Uterus (tissue), 3 donors: ENCODE measurements at regions not wholly inside any gene's neighbourhood (a gene's known extent, or its start where the extent isn't known, plus 50 kb on each side); places are given as distances from the start of the nearest gene placed in this dataset.
"Not testable (repeated sequence)": the region's sequence is repeated elsewhere in the genome, so short reads cannot be mapped to it uniquely, and the experiment has no call there.

Experiments
- DNase-seq, 2 donors: peaks; one replicate each; pipeline ENCODE4 v3.0.0-alpha.2; 2019 to 2020
- H3K27ac ChIP-seq, 2 donors: fragments of 200-600 bp; sonication (generic); 1 replicate in 1 of 2; 2 replicates in 1 of 2; pipeline ENCODE4 v1.5.1; 2016 to 2018
- H3K27me3 ChIP-seq, 2 donors: fragments of 200-600 bp; sonication (generic); one replicate each; pipeline ENCODE4 v1.5.1; 2018 to 2019; ENCODE audit warnings: control low read depth in 1 of 2
- H3K36me3 ChIP-seq, 2 donors: fragments of 200-600 bp; sonication (generic); one replicate each; pipeline ENCODE4 v1.5.1; 2019; ENCODE audit warnings: control low read depth in 1 of 2
- H3K4me1 ChIP-seq, 2 donors: fragments of 200-600 bp; sonication (generic); one replicate each; pipeline ENCODE4 v1.5.1; 2018 to 2019; ENCODE audit warnings: control low read depth in 1 of 2
- H3K4me3 ChIP-seq, 2 donors: fragments of 200-600 bp; sonication (generic); 1 replicate in 1 of 2; 2 replicates in 1 of 2; pipeline ENCODE4 v1.5.1; 2018 to 2019; ENCODE audit warnings: mild to moderate bottlenecking in 1 of 2
- H3K9me3 ChIP-seq, 2 donors: fragments of 200-600 bp; sonication (generic); one replicate each; pipeline ENCODE4 v1.5.1; 2019; ENCODE audit warnings: control low read depth in 1 of 2
- CTCF ChIP-seq, 4 experiments: fragments of 200-600 bp in 2 of 4; fragments of 450-650 bp in 2 of 4; sonication (generic) in 2 of 4; IDR thresholded peaks; one replicate each; pipeline ENCODE4 v1.5.1; 2016 to 2019; ENCODE audit warnings: antibody characterized with exemption in 4 of 4, mild to moderate bottlenecking in 2 of 4, moderate library complexity in 1 of 4
- POLR2A ChIP-seq, 2 donors: fragments of 450-650 bp; IDR thresholded peaks; one replicate each; pipeline ENCODE4 v1.6.1; 2016; ENCODE audit warnings: antibody characterized with exemption in 2 of 2, mild to moderate bottlenecking in 1 of 2, moderate library complexity in 1 of 2
- intact Hi-C: fragments of 100-400 bp; cut with DNase I; formaldehyde crosslinking; loops from one replicate; pipeline ENCODE4 v1.15.1; 2023; ENCODE audit warnings: low total_unique reads
- donor health status: DM: yes; HTN: yes; CAD: no.

- intact Hi-C loops: no loop called here
- no peak for TF ChIP-seq POLR2A (IDR thresholded peaks at IDR 0.05)
- no peak overlapping the region for H3K4me3 ChIP-seq
- H3K9me3 ChIP-seq: no peaks in the 10 kb centered on the region
- no peak for DNase-seq
- H3K4me1 ChIP-seq: no peaks in the 10 kb centered on the region
- no peak overlapping the region for H3K27ac ChIP-seq
- H3K27me3 ChIP-seq: no peaks in the 10 kb centered on the region
- no peaks in the 10 kb centered on the region for H3K36me3 ChIP-seq
Measured at GRCh38 chr12:54723379-54724256, 75.5 kb upstream of the DCD start.

GRCh38 chr12:54721312-54721711, 73.1 kb upstream of the DCD start:
- Histone ChIP-seq H3K27ac (no peak overlapping the region), H3K36me3 (no peaks in the 10 kb centered on the region), H3K4me3 (no peak overlapping the region), H3K27me3 (no peaks in the 10 kb centered on the region), H3K4me1 (no peaks in the 10 kb centered on the region), H3K9me3 (no peaks in the 10 kb centered on the region)
- no peak for TF ChIP-seq CTCF (IDR thresholded peaks at IDR 0.05)
- no peak for TF ChIP-seq POLR2A (IDR thresholded peaks at IDR 0.05)
- no peak for DNase-seq
- intact Hi-C loops: no loop called here

- H3K9me3 ChIP-seq: no peaks in the 10 kb centered on the region
- no peaks in the 10 kb centered on the region for H3K36me3 ChIP-seq
- no peak overlapping the region for H3K4me3 ChIP-seq
- no peak overlapping the region for H3K27ac ChIP-seq
- H3K27me3 ChIP-seq: no peaks in the 10 kb centered on the region
- intact Hi-C loops: no loop called here
- TF ChIP-seq CTCF (IDR thresholded peaks at IDR 0.05) (no peak), POLR2A (IDR thresholded peaks at IDR 0.05) (no peak)
- no peaks in the 10 kb centered on the region for H3K4me1 ChIP-seq
- no peak for DNase-seq
Measured at GRCh38 chr12:54719691-54720090, 71.5 kb upstream of the DCD start.

- TF ChIP-seq CTCF (IDR thresholded peaks at IDR 0.05) (no peak), POLR2A (IDR thresholded peaks at IDR 0.05) (no peak)
- no peak for DNase-seq
- H3K9me3 ChIP-seq: no peaks in the 10 kb centered on the region
- intact Hi-C loops: no loop called here
- no peaks in the 10 kb centered on the region for H3K36me3 ChIP-seq
- H3K27ac ChIP-seq: no peak overlapping the region
- H3K4me1 ChIP-seq: no peaks in the 10 kb centered on the region
- H3K27me3 ChIP-seq: no peaks in the 10 kb centered on the region
- no peak overlapping the region for H3K4me3 ChIP-seq
Measured at GRCh38 chr12:54716261-54716660, 68.1 kb upstream of the DCD start.

- H3K27ac ChIP-seq, H3K27me3 ChIP-seq, DNase-seq, H3K4me1 ChIP-seq, H3K9me3 ChIP-seq, intact Hi-C loops, H3K4me3 ChIP-seq, H3K36me3 ChIP-seq: not testable (repeated sequence)
Measured at GRCh38 chr12:54713876-54714275, 65.7 kb upstream of the DCD start.

GRCh38 chr12:54711669-54712068, 63.5 kb upstream of the DCD start:
- no peaks in the 10 kb centered on the region for H3K36me3 ChIP-seq
- no peak for DNase-seq
- H3K4me3 ChIP-seq: no peak overlapping the region
- no peaks in the 10 kb centered on the region for H3K4me1 ChIP-seq
- intact Hi-C loops: no loop called here
- no peak overlapping the region for H3K27ac ChIP-seq
- TF ChIP-seq CTCF (IDR thresholded peaks at IDR 0.05) (no peak), POLR2A (IDR thresholded peaks at IDR 0.05) (no peak)
- H3K9me3 ChIP-seq: no peaks in the 10 kb centered on the region
- no peaks in the 10 kb centered on the region for H3K27me3 ChIP-seq
